ENCODE measurements at regions not wholly inside any gene's neighbourhood (a gene's known extent, or its start where the extent isn't known, plus 50 kb on each side); places are given as distances from the start of the nearest gene placed in this dataset.
"Not testable (repeated sequence)": the region's sequence is repeated elsewhere in the genome, so short reads cannot be mapped to it uniquely, and the experiment has no call there.

DNA sequence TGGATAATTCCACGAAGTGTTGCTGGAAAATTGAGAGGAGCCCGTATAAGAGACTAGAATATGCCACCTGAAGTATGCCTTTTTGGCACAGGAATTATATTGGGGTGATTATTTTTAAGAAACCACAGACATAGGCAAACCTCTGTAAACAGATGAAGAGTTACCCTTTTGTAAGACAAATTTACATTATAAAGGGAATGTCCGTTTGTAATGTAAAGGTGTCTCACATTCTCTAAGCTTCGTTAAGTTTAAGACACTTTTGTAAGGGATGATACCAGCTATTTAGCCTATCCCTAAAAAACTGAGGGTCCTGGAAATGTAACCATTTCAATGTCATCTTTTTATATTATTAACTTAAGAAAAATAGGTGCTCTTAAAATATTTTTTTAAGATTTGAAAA lies 432.8 kb upstream of the SYT4 start:
- no peak for DNase-seq (ENCODE audit: extremely low read depth in 1 of 2, low read depth in 1 of 2)

- no peak for DNase-seq (ENCODE audit: extremely low read depth in 1 of 2, low read depth in 1 of 2)
Observed at GRCh38 chr18:43714343-43715010, 437.2 kb upstream of the SYT4 start.

GRCh38 chr18:43719267-43719795 lies 442.0 kb upstream of the SYT4 start:
- DNase-seq (ENCODE audit: extremely low read depth in 1 of 2, low read depth in 1 of 2), result no peak

- DNase-seq (ENCODE audit: extremely low read depth in 1 of 2, low read depth in 1 of 2), result no peak
Observed at GRCh38 chr18:43720041-43720440, 442.8 kb upstream of the SYT4 start.

GRCh38 chr18:43735570-43735969 lies 458.3 kb upstream of the SYT4 start:
- no peak for DNase-seq (ENCODE audit: extremely low read depth in 1 of 2, low read depth in 1 of 2)

- DNase-seq (ENCODE audit: extremely low read depth in 1 of 2, low read depth in 1 of 2), result no peak
Observed at GRCh38 chr18:43744960-43745745, 467.9 kb upstream of the SYT4 start.

DNA sequence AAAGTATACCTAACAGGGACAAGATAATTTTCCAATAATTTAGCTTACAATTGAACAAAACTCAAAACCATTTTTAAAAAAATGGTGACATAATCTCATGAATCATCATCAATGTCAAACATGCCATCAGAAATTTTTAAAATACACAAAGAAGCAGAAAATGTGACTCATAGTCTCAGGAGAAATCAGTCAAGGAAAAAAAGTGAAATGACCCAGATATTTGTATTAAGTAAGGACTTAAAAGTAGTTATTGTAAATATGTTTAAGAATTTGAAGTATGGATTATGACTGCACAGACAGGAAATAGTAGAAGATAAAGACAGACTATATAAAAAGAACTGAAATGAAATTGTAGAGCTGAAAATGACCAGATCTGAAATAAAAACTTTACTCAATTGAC lies 473.9 kb upstream of the SYT4 start:
- DNase-seq (ENCODE audit: extremely low read depth in 1 of 2, low read depth in 1 of 2), result no peak

- no peak for DNase-seq (ENCODE audit: extremely low read depth in 1 of 2, low read depth in 1 of 2)
Observed at GRCh38 chr18:43751835-43752234, 474.5 kb upstream of the SYT4 start.

GRCh38 chr18:43757273-43757672 lies 480.0 kb upstream of the SYT4 start:
- DNase-seq (ENCODE audit: extremely low read depth in 1 of 2, low read depth in 1 of 2), result no peak

DNA sequence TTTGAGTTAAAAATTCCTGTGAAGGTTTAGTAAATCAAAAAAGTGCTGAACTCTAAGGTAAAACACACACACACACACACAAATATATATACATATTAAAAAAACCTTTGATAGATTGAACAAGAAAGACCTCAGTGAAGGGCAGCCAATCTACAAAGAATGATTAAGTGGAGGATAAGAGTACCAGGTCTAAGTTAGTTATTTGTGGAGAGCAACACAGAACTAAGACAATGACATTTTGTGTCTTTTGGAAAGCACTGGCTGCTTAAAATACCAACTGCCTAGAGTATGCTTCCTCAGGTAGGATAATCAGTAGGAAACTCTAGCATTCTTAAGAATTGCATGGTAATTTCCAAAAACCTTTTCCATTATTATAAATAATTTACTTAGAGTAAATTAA lies 481.4 kb upstream of the SYT4 start:
- no peak for DNase-seq (ENCODE audit: extremely low read depth in 1 of 2, low read depth in 1 of 2)

- no peak for DNase-seq (ENCODE audit: extremely low read depth in 1 of 2, low read depth in 1 of 2)
Observed at GRCh38 chr18:43760010-43760409, 482.7 kb upstream of the SYT4 start.

DNA sequence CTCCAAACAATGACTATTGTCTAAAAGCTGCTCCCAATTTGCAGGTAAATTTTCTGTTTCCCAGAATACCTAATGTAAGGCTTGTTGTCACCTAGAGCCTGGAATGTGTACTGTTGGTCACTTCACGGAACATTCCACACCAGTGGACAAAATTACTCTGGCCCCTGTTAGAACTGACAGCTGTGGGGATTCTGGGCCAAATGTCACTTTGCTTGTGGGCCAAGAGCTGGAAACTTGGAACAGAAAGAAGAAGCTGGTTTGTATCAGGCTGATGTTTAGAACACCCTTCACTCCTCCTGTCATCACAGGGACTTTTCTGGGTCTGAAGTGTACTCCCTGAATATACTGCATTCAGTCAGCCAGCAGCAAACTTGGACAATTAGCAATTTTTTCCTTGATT lies 495.6 kb upstream of the SYT4 start:
- DNase-seq (ENCODE audit: extremely low read depth in 1 of 2, low read depth in 1 of 2), result no peak

GRCh38 chr18:43774497-43774896 lies 497.2 kb upstream of the SYT4 start:
- DNase-seq (ENCODE audit: extremely low read depth in 1 of 2, low read depth in 1 of 2), result no peak

DNA sequence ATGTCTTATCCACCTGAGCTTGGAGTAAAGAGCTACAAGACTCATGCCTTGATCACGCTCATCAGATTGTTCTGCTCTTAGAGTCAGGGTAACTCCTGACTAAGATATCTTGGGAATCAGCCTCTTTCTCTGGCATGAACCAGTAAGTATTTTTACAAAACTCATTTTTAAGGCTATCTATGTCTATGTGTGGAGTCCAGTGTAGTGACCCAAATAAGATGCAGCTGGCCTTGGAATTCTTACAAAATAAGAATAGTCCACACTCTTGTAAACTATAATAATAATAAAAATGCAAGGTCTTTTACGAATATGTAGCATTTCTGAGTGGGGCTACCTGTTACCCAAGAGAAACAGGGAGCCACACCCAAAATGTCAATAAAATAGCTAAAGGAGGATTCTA lies 498.3 kb upstream of the SYT4 start:
- no peak for DNase-seq (ENCODE audit: extremely low read depth in 1 of 2, low read depth in 1 of 2)

DNA sequence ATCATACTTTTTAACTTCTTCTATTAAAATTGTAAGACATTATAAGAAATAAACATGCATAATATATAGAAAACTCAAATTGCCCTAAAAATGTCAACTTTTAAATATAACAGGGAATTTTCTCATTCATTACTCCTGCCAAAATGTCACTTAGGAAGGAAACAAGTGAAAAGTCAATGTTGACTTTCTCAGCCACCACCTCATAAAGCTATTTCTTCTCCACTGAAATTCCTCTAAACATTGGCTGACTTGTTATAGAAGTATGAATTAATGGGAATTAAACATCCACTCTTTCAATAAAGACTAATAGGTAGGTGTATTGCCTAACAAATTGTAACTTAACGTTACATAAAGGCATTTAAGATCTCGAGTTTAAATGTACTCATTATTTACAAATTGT lies 499.7 kb upstream of the SYT4 start:
- DNase-seq (ENCODE audit: extremely low read depth in 1 of 2, low read depth in 1 of 2), result no peak

DNA sequence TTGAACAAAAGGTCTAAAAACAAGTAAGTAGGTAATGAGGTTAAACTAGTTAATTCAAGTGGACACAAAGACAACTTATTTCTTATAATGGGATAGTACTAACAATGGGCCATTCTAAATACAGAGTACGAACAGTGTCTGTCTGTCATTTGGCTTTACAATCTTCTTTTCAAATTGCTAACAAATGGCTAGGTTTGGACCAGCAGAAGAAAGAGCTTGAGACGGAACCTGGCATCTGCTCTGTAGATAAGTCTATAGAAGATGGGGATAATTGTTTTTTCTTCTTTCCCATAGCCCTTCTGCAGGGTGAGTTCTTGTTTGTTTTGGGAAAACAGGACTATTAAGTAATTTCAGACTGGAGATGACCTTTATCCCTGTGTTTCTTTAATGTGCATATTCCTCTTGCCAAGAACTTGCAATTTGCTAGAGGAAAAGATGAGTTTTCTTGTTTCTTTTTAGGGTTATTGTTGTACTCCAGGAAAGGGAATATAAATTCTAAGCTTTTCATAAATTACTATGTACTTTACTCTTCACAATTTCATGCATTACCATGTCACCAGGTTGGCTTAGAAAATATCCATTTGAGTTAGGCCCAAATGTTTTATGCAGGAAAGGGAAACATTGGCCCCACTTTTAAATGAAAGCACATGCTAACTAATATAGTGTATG lies 500.5 kb upstream of the SYT4 start:
- DNase-seq (ENCODE audit: extremely low read depth in 1 of 2, low read depth in 1 of 2), result no peak

DNA sequence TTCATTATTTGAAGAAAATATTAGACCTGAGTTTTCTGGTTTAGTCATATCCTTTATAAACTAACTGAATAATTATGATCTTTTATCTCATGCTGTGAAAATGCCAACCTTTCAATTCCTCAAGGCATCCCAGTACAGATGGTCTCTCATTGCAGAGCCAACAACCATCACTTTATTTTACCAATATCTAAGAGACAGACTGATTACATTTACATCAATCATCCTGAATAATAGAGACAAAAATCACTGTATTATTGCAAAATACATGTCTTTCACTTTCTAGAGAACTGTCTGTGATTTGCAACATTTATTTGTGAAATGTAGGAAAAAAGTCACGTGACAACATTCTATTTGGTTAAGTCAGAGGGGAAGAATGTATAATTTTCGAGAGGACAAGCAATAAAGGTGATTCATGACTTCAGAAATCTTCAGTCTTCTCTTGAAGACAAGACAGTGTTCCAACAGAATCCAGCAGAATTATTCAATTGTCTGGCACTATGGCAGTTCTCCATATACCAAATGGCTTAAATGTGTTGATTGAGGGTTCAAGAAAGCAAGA lies 503.6 kb upstream of the SYT4 start:
- no peak for DNase-seq (ENCODE audit: extremely low read depth in 1 of 2, low read depth in 1 of 2)

- DNase-seq (ENCODE audit: extremely low read depth in 1 of 2, low read depth in 1 of 2), result no peak
Observed at GRCh38 chr18:43785158-43785557, 507.9 kb upstream of the SYT4 start.

DNA sequence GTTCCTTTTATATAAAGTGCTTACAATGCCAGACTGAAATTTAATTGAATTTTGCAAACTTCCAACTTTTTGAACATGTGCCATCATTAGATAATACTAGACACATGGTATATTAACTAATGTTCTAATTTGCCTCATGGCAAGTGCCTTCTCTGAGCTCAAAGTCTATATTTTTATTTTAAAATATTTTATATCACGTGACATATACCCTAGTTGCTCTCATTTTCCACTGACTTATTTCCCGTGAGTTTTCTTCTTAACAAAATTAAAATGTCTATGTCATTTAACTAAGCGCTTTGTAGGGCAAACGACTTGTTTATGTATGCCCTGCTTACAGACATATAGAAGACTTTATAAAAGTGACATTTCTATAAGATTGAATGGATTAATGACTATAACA lies 509.6 kb upstream of the SYT4 start:
- DNase-seq (ENCODE audit: extremely low read depth in 1 of 2, low read depth in 1 of 2), result no peak

GRCh38 chr18:43787721-43788120 lies 510.4 kb upstream of the SYT4 start:
- DNase-seq (ENCODE audit: extremely low read depth in 1 of 2, low read depth in 1 of 2), result not testable (repeated sequence)

DNA sequence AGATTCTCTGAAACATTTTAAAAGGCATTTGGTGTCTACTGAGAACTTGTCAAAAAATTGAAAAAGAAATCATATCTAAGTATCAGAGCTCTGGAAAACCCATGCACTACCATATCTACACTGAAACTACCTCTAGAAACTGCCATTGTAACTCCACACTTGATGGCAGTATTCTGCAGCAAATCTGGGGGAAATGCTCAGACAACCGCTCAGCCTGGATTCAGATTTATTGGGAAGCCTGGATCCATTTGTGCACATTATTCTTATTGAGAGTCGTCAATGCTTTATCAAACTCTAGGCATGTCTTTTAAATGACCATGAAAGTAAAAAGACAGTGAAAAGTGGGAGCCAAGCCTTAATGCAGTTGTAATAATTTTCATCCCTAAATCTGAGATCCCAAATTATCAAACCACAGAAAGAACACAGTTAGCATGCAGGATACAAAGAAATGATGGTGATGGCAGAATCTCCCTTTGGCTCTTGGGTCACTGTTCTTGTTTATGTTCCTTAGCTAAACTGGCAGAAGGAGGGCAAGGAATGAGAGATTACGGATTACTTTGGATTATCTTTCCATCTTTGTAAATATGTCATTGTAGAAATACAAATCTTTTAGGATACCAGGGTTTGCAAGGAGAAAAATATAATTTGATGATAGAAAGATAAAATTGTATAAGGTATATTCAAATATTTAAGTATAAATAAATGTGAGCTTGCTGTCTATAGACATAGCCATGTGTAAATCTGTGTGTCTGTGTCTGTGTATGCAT lies 512.1 kb upstream of the SYT4 start:
- DNase-seq (ENCODE audit: extremely low read depth in 1 of 2, low read depth in 1 of 2), result no peak
